PFSK-1 (cell line): ENCODE measurements at regions not wholly inside any gene's neighbourhood (a gene's known extent, or its start where the extent isn't known, plus 50 kb on each side); places are given as distances from the start of the nearest gene placed in this dataset.

Experiments
- FOXP2 ChIP-seq: optimal IDR thresholded peaks from 2 replicates; pipeline ENCODE3; 2011; ENCODE audit warnings: borderline replicate concordance, control low read depth, inconsistent platforms; ENCODE audit not compliant: insufficient read depth; ENCODE audit errors: extremely low read length, extremely low read depth
- POLR2AphosphoS5 ChIP-seq: IDR thresholded peaks from 2 replicates; pipeline ENCODE4 v1.6.1; 2012; ENCODE audit warnings: low read depth, mild to moderate bottlenecking, control low read depth, low read length, moderate library complexity
- REST ChIP-seq, 2 experiments: IDR thresholded peaks; 2 replicates each; pipeline versions ENCODE4 v1.6.1 to v1.8.0; 2011 to 2012; ENCODE audit warnings: low read depth in 2 of 2, low read length in 2 of 2, control low read depth in 1 of 2, inconsistent platforms in 1 of 2, mild to moderate bottlenecking in 1 of 2, moderate library complexity in 1 of 2; ENCODE audit not compliant: insufficient read depth in 1 of 2
- SIN3A ChIP-seq: IDR thresholded peaks from 2 replicates; pipeline ENCODE4 v1.6.1; 2012; ENCODE audit warnings: mild to moderate bottlenecking, low read length, moderate library complexity, borderline replicate concordance; ENCODE audit not compliant: insufficient read depth
- TAF1 ChIP-seq: IDR thresholded peaks from 2 replicates; pipeline ENCODE4 v1.6.1; 2012; ENCODE audit warnings: low read length, control low read depth, borderline replicate concordance; ENCODE audit not compliant: insufficient read depth

GRCh38 chr2:220956429-220956828 lies 615.7 kb downstream of the EPHA4 start:
- TF ChIP-seq SIN3A (no peak), REST (IDR thresholded peaks at IDR 0.05; ENCODE audit: insufficient read depth in 1 of 2, low read depth in 2 of 2, low read length in 2 of 2) (no peak), TAF1 (no peak), FOXP2 (no peak), POLR2AphosphoS5 (no peak)

GRCh38 chr2:220959391-220959802 lies 612.7 kb downstream of the EPHA4 start:
- TF ChIP-seq FOXP2 (no peak), SIN3A (no peak), POLR2AphosphoS5 (no peak), REST (IDR thresholded peaks at IDR 0.05; ENCODE audit: insufficient read depth in 1 of 2, low read depth in 2 of 2, low read length in 2 of 2) (no peak)

- TF ChIP-seq TAF1 (no peak), FOXP2 (no peak), SIN3A (no peak), REST (IDR thresholded peaks at IDR 0.05; ENCODE audit: insufficient read depth in 1 of 2, low read depth in 2 of 2, low read length in 2 of 2) (no peak), POLR2AphosphoS5 (no peak)
These were observed 610.8 kb downstream of the EPHA4 start for GRCh38 chr2:220961143-220961860.

GRCh38 chr2:220962556-220962955 lies 609.5 kb downstream of the EPHA4 start:
- TF ChIP-seq FOXP2 (no peak), POLR2AphosphoS5 (no peak), REST (IDR thresholded peaks at IDR 0.05; ENCODE audit: insufficient read depth in 1 of 2, low read depth in 2 of 2, low read length in 2 of 2) (no peak), TAF1 (no peak), SIN3A (no peak)

GRCh38 chr2:220963076-220963475 lies 609.0 kb downstream of the EPHA4 start:
- TF ChIP-seq REST (IDR thresholded peaks at IDR 0.05; ENCODE audit: insufficient read depth in 1 of 2, low read depth in 2 of 2, low read length in 2 of 2), result no peak
- no peak for TF ChIP-seq SIN3A
- TF ChIP-seq TAF1, result no peak
- TF ChIP-seq POLR2AphosphoS5, result no peak
- TF ChIP-seq FOXP2, result no peak
